Lung (tissue), 11 donors: ENCODE measurements at regions not wholly inside any gene's neighbourhood (a gene's known extent, or its start where the extent isn't known, plus 50 kb on each side); places are given as distances from the start of the nearest gene placed in this dataset.

Experiments used
- ATAC-seq: fragments of 200-7000 bp; cut with Tn5 transposase; one replicate; pipeline ENCODE4 v1.9.1; 2020; ENCODE audit warnings: moderate number of reproducible peaks; ENCODE audit not compliant: insufficient read depth, low FRiP score
- DNase-seq, 3 donors: peaks; one replicate each; pipeline ENCODE4 v3.0.0-alpha.2; 2013 to 2017
- H3K27ac ChIP-seq, 2 donors: one replicate each; pipeline ENCODE4 v1.5.1; 2013; ENCODE audit warnings: mild to moderate bottlenecking in 2 of 2, moderate library complexity in 2 of 2, control low read depth in 1 of 2, inconsistent platforms in 1 of 2, low read depth in 1 of 2, low read length in 1 of 2
- H3K27me3 ChIP-seq, 3 donors: one replicate each; pipeline ENCODE4 v1.5.1; 2013; ENCODE audit warnings: low read length in 2 of 3; ENCODE audit not compliant: control insufficient read depth in 3 of 3, insufficient read depth in 3 of 3
- H3K36me3 ChIP-seq, 4 donors: one replicate each; pipeline ENCODE4 v1.5.1; 2013; ENCODE audit warnings: low read length in 4 of 4, mild to moderate bottlenecking in 1 of 4, moderate library complexity in 1 of 4; ENCODE audit not compliant: control insufficient read depth in 4 of 4, insufficient read depth in 4 of 4
- H3K4me1 ChIP-seq, 5 donors: one replicate each; pipeline ENCODE4 v1.5.1; 2013; ENCODE audit warnings: low read length in 5 of 5, mild to moderate bottlenecking in 2 of 5, moderate library complexity in 1 of 5; ENCODE audit not compliant: control insufficient read depth in 5 of 5, insufficient read depth in 5 of 5
- H3K4me3 ChIP-seq: one replicate; pipeline ENCODE4 v1.5.1; 2013; ENCODE audit warnings: mild to moderate bottlenecking, control low read depth, moderate library complexity
- H3K9ac ChIP-seq, 2 donors: one replicate each; pipeline ENCODE4 v1.5.1; 2013; ENCODE audit warnings: low read length in 2 of 2, control low read depth in 1 of 2; ENCODE audit not compliant: insufficient read depth in 1 of 2
- H3K9me3 ChIP-seq, 4 donors: one replicate each; pipeline ENCODE4 v1.5.1; 2013; ENCODE audit warnings: low read length in 3 of 4, mild to moderate bottlenecking in 1 of 4, moderate library complexity in 1 of 4; ENCODE audit not compliant: control insufficient read depth in 4 of 4, insufficient read depth in 3 of 4
- WGBS, 2 donors: extraction: QIAGEN DNeasy Blood & Tissue Kit; methylation state at CpG; one replicate each; pipeline ENCODE4 v1.1.7; 2013; 5-methylcytosine and 5-hydroxymethylcytosine counted together
- TF ChIP-seq, protein P1 (sequence below): IDR thresholded peaks from 2 replicates; pipeline ENCODE4 v1.5.1; 2012; ENCODE audit warnings: mild to moderate bottlenecking; ENCODE audit errors: control extremely low read depth, extremely low read depth
- donor health status: control.
- donor health status: control.
- donor health status: Bipolar disorder and iron deficiency.
- donor health status: healthy.
- donor health status: DM: yes; HTN: yes; CAD: no.

DNA sequence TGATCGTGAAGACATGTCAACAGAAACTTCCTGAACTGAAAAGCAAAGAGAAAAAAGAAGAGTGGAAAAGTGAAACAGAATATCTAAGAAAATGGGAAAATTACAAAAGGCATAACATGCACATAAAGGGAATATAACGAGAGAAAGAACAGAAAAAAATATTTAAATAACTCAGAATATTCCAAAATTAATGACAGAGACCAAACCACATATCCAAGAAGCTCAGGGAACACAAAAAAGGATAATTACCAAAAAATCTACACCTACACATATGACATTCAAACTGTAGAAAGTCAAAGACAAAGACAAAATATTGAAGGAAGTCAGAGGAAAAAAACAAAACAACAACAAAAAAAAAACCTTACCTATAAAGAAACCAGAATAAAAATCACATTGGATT, 105.5 kb downstream of the OR13A1 start:
- ATAC-seq, result no peak
- Histone ChIP-seq H3K27me3 (no peaks in the 10 kb centered on the region), H3K36me3 (no peaks in the 10 kb centered on the region), H3K9me3 (peaks cover 0 to 2% (median 0%) of the 10 kb centered on the region in 4 donors), H3K27ac (no peak overlapping the region), H3K9ac (no peak overlapping the region), H3K4me3 (no peak overlapping the region), H3K4me1 (no peaks in the 10 kb centered on the region)
- 85 to 88% methylated on average over 2 of the region's 2 CpGs for WGBS, 2 donors
- TF ChIP-seq, protein P1, sequence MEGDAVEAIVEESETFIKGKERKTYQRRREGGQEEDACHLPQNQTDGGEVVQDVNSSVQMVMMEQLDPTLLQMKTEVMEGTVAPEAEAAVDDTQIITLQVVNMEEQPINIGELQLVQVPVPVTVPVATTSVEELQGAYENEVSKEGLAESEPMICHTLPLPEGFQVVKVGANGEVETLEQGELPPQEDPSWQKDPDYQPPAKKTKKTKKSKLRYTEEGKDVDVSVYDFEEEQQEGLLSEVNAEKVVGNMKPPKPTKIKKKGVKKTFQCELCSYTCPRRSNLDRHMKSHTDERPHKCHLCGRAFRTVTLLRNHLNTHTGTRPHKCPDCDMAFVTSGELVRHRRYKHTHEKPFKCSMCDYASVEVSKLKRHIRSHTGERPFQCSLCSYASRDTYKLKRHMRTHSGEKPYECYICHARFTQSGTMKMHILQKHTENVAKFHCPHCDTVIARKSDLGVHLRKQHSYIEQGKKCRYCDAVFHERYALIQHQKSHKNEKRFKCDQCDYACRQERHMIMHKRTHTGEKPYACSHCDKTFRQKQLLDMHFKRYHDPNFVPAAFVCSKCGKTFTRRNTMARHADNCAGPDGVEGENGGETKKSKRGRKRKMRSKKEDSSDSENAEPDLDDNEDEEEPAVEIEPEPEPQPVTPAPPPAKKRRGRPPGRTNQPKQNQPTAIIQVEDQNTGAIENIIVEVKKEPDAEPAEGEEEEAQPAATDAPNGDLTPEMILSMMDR, result no peak
- no peak for DNase-seq

GRCh38 chr10:45211576-45211975, 103.8 kb downstream of the OR13A1 start:
- no peak for ATAC-seq
- Histone ChIP-seq H3K36me3 (no peaks in the 10 kb centered on the region), H3K4me3 (no peak overlapping the region), H3K27ac (no peak overlapping the region), H3K4me1 (no peaks in the 10 kb centered on the region), H3K9me3 (no peaks in the 10 kb centered on the region), H3K27me3 (no peaks in the 10 kb centered on the region), H3K9ac (no peak overlapping the region)
- TF ChIP-seq, protein P1, result no peak
- no peak for DNase-seq

DNA sequence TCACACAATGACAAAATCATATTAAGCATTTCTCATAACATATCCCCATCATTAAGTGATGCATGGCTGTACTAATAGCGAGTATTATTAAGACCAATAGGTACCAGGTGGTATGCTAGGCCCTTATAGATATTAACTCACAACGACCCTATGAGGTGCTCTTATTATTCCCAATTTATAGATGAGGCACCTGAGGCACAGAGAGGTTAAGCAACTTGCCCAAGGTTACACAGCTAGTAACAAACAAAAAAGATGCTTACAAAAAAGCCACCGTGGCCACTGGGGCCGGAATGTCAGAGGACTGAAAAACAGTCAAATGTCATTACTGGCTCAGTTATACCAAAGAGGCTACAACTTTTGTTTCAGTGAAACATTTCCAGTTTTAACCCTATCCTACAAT, 96.0 kb downstream of the OR13A1 start:
- WGBS, 2 donors, result 80 to 89% methylated on average over 4 of the region's 4 CpGs
- no peak overlapping the region for H3K9ac ChIP-seq
- TF ChIP-seq, protein P1, result no peak
- H3K4me3 ChIP-seq, result no peak overlapping the region
- H3K27me3 ChIP-seq, result no peaks in the 10 kb centered on the region
- H3K27ac ChIP-seq, result no peak overlapping the region
- ATAC-seq, result no peak
- H3K36me3 ChIP-seq, result no peaks in the 10 kb centered on the region
- H3K9me3 ChIP-seq, result peaks cover 0 to 5% (median 0%) of the 10 kb centered on the region in 4 donors
- DNase-seq, result no peak
- no peaks in the 10 kb centered on the region for H3K4me1 ChIP-seq

GRCh38 chr10:45220931-45221330, 94.5 kb downstream of the OR13A1 start:
- Histone ChIP-seq H3K27me3 (peaks cover 0 to 4% (median 3%) of the 10 kb centered on the region in 3 donors), H3K9me3 (peaks cover 0 to 5% (median 0%) of the 10 kb centered on the region in 4 donors), H3K9ac (no peak overlapping the region), H3K27ac (no peak overlapping the region), H3K4me1 (no peaks in the 10 kb centered on the region), H3K4me3 (no peak overlapping the region), H3K36me3 (no peaks in the 10 kb centered on the region)
- DNase-seq, result peak in 2 of 3 donors; percentile 2 to 6
- TF ChIP-seq, protein P1, result no peak
- ATAC-seq, result no peak
